Panc1 (cell line): ENCODE measurements at regions not wholly inside any gene's neighbourhood (a gene's known extent, or its start where the extent isn't known, plus 50 kb on each side); places are given as distances from the start of the nearest gene placed in this dataset.

Source experiments
- ATAC-seq: fragments of 200-7000 bp; cut with Tn5 transposase; 2 replicates; pipeline ENCODE4 v1.9.1; 2020; ENCODE audit warnings: mild to moderate bottlenecking, moderate library complexity
- BruUV-seq: library from RNA; stranded (reverse); fragments of 400-500 nt; replicated peaks from 2 replicates; lab custom pipeline; 2021; lab: Mats Ljungman, UMichigan
- CTCF ChIA-PET: fragments of 300-600 bp; sonication (Branson Sonifier 250); formaldehyde crosslinking; loops from one replicate; lab custom pipeline; 2022; ENCODE audit warnings: antibody characterized with exemption; lab: Charles Lee
- POLR2A ChIA-PET: fragments of 300-600 bp; sonication (Branson Sonifier 250); formaldehyde crosslinking; loops from one replicate; lab custom pipeline; 2022; ENCODE audit warnings: antibody characterized with exemption; lab: Charles Lee
- DNase-seq: peaks from one replicate; pipeline ENCODE4 v3.0.0-alpha.2; 2010; ENCODE audit warnings: low read depth, low spot score
- H3K27ac ChIP-seq: 2 replicates; pipeline ENCODE4 v1.5.1; 2011; ENCODE audit warnings: mild to moderate bottlenecking, low read length, inconsistent platforms
- H3K27me3 ChIP-seq: fragments of 200-500 bp; sonication (Bioruptor generic); 2 replicates; pipeline ENCODE4 v1.6.0; 2014; ENCODE audit warnings: low read length, inconsistent platforms; ENCODE audit not compliant: control insufficient read depth, insufficient read depth
- H3K36me3 ChIP-seq: fragments of 200-500 bp; sonication (Bioruptor generic); 2 replicates; pipeline ENCODE4 v1.5.1; 2014; ENCODE audit warnings: inconsistent platforms, mild to moderate bottlenecking, low read length, moderate library complexity; ENCODE audit not compliant: control insufficient read depth, insufficient read depth
- H3K4me1 ChIP-seq: 2 replicates; pipeline ENCODE4 v1.5.1; 2011; ENCODE audit warnings: inconsistent platforms, mild to moderate bottlenecking, low read length, moderate library complexity; ENCODE audit not compliant: control insufficient read depth, insufficient read depth
- H3K4me3 ChIP-seq, 2 experiments: 2 replicates each; pipeline ENCODE4 v1.5.1; 2011 to 2012; ENCODE audit warnings: low read depth in 2 of 2, low read length in 2 of 2, mild to moderate bottlenecking in 2 of 2, inconsistent platforms in 1 of 2, moderate library complexity in 1 of 2
- H3K9me3 ChIP-seq: fragments of 200-500 bp; sonication (Bioruptor generic); 2 replicates; pipeline ENCODE4 v1.5.1; 2014; ENCODE audit warnings: low read depth, mild to moderate bottlenecking, inconsistent platforms, low read length, moderate library complexity; ENCODE audit not compliant: control insufficient read depth, insufficient read depth
- POLR2AphosphoS5 ChIP-seq: IDR thresholded peaks from 2 replicates; pipeline ENCODE4 v1.6.1; 2012; ENCODE audit warnings: mild to moderate bottlenecking, low read depth, low read length, moderate library complexity
- SIN3A ChIP-seq: IDR thresholded peaks from 2 replicates; pipeline ENCODE4 v1.6.1; 2012; ENCODE audit warnings: low read depth, mild to moderate bottlenecking, low read length, moderate library complexity, borderline replicate concordance; ENCODE audit not compliant: insufficient read depth
- TCF7L2 ChIP-seq: IDR thresholded peaks from 2 replicates; pipeline ENCODE4 v1.6.1; 2011; ENCODE audit warnings: mild to moderate bottlenecking, low read depth, low read length, inconsistent platforms
- in situ Hi-C: cut with HindIII; loops from 2 replicates; pipeline ENCODE4 v1.10.0; 2016; ENCODE audit warnings: low sequenced_read_pairs, low pct_unique_long_range_greater_than_20kb
- intact Hi-C: fragments of 100-400 bp; cut with micrococcal nuclease; formaldehyde crosslinking; loops from one replicate; pipeline ENCODE4 v1.10.0; 2022; ENCODE audit not compliant: unreplicated experiment
- TF ChIP-seq, protein P1 (sequence below): fragments of 450-650 bp; IDR thresholded peaks from 2 replicates; pipeline ENCODE4 v1.5.1; 2017; ENCODE audit warnings: mild to moderate bottlenecking
- TF ChIP-seq, protein P2 (sequence below), 2 experiments: IDR thresholded peaks; 2 replicates each; pipeline ENCODE4 v1.6.1; 2011 to 2012; ENCODE audit warnings: low read depth in 2 of 2, control low read depth in 1 of 2, low read length in 1 of 2, mild to moderate bottlenecking in 1 of 2, moderate library complexity in 1 of 2; ENCODE audit not compliant: insufficient read depth in 1 of 2

DNA sequence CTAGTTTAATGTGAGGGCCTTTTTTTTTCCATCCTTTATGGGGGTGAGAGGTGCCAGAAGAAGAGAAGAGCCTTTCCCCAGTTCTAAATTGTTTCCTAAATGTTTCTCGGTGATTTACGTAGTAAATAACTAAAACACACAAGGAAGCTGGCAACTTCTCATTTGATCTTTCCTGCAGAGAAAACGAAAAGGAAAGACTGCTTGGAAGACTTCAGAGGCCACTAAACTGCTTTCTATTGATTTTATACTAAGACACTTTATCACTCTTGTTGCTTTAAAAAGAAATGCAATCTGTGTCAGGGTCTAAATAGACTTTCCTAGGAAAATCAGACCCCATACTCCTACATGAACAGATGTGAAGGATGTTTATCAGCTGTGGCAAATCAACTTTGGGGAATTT lies 52.1 kb upstream of the KAZN start:
- ATAC-seq: no peak
- Histone ChIP-seq H3K4me3 (no peak overlapping the region), H3K36me3 (no peaks in the 10 kb centered on the region), H3K27ac (no peak overlapping the region), H3K9me3 (no peaks in the 10 kb centered on the region), H3K4me1 (no peaks in the 10 kb centered on the region), H3K27me3 (peaks cover 10% of the 10 kb centered on the region)
- DNase-seq: no peak
- POLR2A ChIA-PET: no interaction called here
- in situ Hi-C loops: no loop called here
- CTCF ChIA-PET: no interaction called here
- TF ChIP-seq TCF7L2: no peak
- TF ChIP-seq SIN3A: no peak
- TF ChIP-seq POLR2AphosphoS5: no peak
- TF ChIP-seq, protein P1, sequence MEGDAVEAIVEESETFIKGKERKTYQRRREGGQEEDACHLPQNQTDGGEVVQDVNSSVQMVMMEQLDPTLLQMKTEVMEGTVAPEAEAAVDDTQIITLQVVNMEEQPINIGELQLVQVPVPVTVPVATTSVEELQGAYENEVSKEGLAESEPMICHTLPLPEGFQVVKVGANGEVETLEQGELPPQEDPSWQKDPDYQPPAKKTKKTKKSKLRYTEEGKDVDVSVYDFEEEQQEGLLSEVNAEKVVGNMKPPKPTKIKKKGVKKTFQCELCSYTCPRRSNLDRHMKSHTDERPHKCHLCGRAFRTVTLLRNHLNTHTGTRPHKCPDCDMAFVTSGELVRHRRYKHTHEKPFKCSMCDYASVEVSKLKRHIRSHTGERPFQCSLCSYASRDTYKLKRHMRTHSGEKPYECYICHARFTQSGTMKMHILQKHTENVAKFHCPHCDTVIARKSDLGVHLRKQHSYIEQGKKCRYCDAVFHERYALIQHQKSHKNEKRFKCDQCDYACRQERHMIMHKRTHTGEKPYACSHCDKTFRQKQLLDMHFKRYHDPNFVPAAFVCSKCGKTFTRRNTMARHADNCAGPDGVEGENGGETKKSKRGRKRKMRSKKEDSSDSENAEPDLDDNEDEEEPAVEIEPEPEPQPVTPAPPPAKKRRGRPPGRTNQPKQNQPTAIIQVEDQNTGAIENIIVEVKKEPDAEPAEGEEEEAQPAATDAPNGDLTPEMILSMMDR: no peak
- TF ChIP-seq, protein P2, sequence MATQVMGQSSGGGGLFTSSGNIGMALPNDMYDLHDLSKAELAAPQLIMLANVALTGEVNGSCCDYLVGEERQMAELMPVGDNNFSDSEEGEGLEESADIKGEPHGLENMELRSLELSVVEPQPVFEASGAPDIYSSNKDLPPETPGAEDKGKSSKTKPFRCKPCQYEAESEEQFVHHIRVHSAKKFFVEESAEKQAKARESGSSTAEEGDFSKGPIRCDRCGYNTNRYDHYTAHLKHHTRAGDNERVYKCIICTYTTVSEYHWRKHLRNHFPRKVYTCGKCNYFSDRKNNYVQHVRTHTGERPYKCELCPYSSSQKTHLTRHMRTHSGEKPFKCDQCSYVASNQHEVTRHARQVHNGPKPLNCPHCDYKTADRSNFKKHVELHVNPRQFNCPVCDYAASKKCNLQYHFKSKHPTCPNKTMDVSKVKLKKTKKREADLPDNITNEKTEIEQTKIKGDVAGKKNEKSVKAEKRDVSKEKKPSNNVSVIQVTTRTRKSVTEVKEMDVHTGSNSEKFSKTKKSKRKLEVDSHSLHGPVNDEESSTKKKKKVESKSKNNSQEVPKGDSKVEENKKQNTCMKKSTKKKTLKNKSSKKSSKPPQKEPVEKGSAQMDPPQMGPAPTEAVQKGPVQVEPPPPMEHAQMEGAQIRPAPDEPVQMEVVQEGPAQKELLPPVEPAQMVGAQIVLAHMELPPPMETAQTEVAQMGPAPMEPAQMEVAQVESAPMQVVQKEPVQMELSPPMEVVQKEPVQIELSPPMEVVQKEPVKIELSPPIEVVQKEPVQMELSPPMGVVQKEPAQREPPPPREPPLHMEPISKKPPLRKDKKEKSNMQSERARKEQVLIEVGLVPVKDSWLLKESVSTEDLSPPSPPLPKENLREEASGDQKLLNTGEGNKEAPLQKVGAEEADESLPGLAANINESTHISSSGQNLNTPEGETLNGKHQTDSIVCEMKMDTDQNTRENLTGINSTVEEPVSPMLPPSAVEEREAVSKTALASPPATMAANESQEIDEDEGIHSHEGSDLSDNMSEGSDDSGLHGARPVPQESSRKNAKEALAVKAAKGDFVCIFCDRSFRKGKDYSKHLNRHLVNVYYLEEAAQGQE (IDR thresholded peaks at IDR 0.05; ENCODE audit: insufficient read depth in 1 of 2, low read depth in 2 of 2, low read length in 1 of 2): no peak
- no TSS peak for BruUV-seq
- intact Hi-C loops: no loop called here
